Activated CD4-positive, alpha-beta memory T cell treated with anti-CD3 and anti-CD28 coated beads, Interleukin-2, amount 10 ng/mL, durations not matched to agents 7 days and 5 days (primary cell): ENCODE measurements at regions not wholly inside any gene's neighbourhood (a gene's known extent, or its start where the extent isn't known, plus 50 kb on each side); places are given as distances from the start of the nearest gene placed in this dataset.
A peak's percentile ranks its signal among the peaks of the same experiment; 100 is the strongest.

ENCODE experiments used
- CTCF ChIA-PET: fragments of 350-600 bp; sonication (Branson Sonifier 250); formaldehyde crosslinking; loops from one replicate; lab custom pipeline; 2021; ENCODE audit warnings: antibody characterized with exemption, inconsistent platforms; lab: Charles Lee
- POLR2A ChIA-PET: fragments of 350-600 bp; sonication (Branson Sonifier 250); formaldehyde crosslinking; loops from one replicate; lab custom pipeline; 2021; ENCODE audit warnings: antibody characterized with exemption; lab: Charles Lee
- DNase-seq: peaks from one replicate; pipeline ENCODE4 v3.0.0-alpha.2; 2020
- H3K27ac Mint-ChIP-seq: one replicate; pipeline ENCODE4 v1.8.0; 2021; ENCODE audit warnings: mild to moderate bottlenecking, mixed read lengths
- H3K27me3 Mint-ChIP-seq: one replicate; pipeline ENCODE4 v1.8.0; 2021; ENCODE audit warnings: mixed read lengths
- H3K36me3 Mint-ChIP-seq: one replicate; pipeline ENCODE4 v1.8.0; 2021; ENCODE audit warnings: low read depth, mixed read lengths
- H3K4me1 Mint-ChIP-seq: one replicate; pipeline ENCODE4 v1.8.0; 2021; ENCODE audit warnings: mixed read lengths
- H3K4me3 Mint-ChIP-seq: one replicate; pipeline ENCODE4 v1.8.0; 2021; ENCODE audit warnings: mild to moderate bottlenecking, mixed read lengths
- H3K9me3 Mint-ChIP-seq: one replicate; pipeline ENCODE4 v1.8.0; 2021; ENCODE audit warnings: mixed read lengths

- Mint-ChIP-seq H3K36me3 (no peaks in the 10 kb centered on the region), H3K27me3 (no peaks in the 10 kb centered on the region), H3K27ac (no peak overlapping the region), H3K4me1 (peaks cover 22% of the 10 kb centered on the region), H3K9me3 (no peaks in the 10 kb centered on the region), H3K4me3 (no peak overlapping the region)
- peak; percentile 24 for DNase-seq
- CTCF ChIA-PET, result interaction anchor here (0.6 to 3.4 kb wide), 31 partner anchors 9 to 706 kb away, joined by 3 to 26 read pairs (median 4); partner anchors contain the start of gene IVNS1ABP
- POLR2A ChIA-PET, result interaction anchor here (0.8 to 4.0 kb wide), 5 partner anchors 13 to 635 kb away, joined by 3 to 22 read pairs (median 5); partner anchors contain the start of genes IVNS1ABP and RNF2
Measured at GRCh38 chr1:185681034-185681633, 53.1 kb upstream of the HMCN1 start.

DNA sequence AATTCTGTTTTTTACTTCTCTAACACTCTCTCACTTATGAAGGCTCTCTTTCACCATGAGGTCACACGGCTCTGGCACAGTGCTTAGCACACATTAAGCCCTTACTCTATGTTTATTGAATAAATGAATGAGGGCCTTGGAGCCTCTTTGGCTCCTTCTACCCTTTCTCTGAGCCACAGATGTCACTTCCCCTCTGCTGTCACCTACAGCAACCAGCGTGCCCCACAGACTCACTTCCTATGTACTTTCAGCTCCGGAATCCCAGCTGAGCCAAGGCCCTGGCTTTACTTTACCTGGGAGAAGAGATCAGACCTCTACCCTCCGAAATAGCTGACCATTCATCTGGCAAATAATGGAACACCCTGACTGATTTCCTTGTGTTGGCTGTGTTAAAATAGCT lies 53.7 kb upstream of the HMCN1 start:
- Mint-ChIP-seq H3K27me3 (no peaks in the 10 kb centered on the region), H3K4me1 (peaks cover 22% of the 10 kb centered on the region), H3K4me3 (no peak overlapping the region), H3K9me3 (no peaks in the 10 kb centered on the region), H3K36me3 (no peaks in the 10 kb centered on the region), H3K27ac (no peak overlapping the region)
- DNase-seq, result peak; percentile 21
- POLR2A ChIA-PET, result interaction anchor here (0.8 to 4.0 kb wide), 5 partner anchors 14 to 635 kb away, joined by 3 to 22 read pairs (median 5); partner anchors contain the start of genes IVNS1ABP and RNF2
- CTCF ChIA-PET, result interaction anchor here (0.6 to 3.4 kb wide), 29 partner anchors 9 to 705 kb away, joined by 3 to 26 read pairs (median 4); partner anchors contain the start of gene IVNS1ABP

GRCh38 chr1:185679220-185679619 lies 55.0 kb upstream of the HMCN1 start:
- H3K27ac Mint-ChIP-seq, result no peak overlapping the region
- CTCF ChIA-PET, result interaction anchor here (1.3 to 3.4 kb wide), 5 partner anchors 9 to 510 kb away, joined by 3 to 26 read pairs (median 8); no protein-coding TSS in a partner anchor
- POLR2A ChIA-PET, result interaction anchor here (1.1 to 4.0 kb wide), 2 partner anchors 9 to 363 kb away, joined by 3 to 22 read pairs; partner anchors contain the start of gene IVNS1ABP
- H3K4me3 Mint-ChIP-seq, result no peak overlapping the region
- H3K9me3 Mint-ChIP-seq, result no peaks in the 10 kb centered on the region
- DNase-seq, result no peak
- H3K36me3 Mint-ChIP-seq, result no peaks in the 10 kb centered on the region
- no peaks in the 10 kb centered on the region for H3K27me3 Mint-ChIP-seq
- H3K4me1 Mint-ChIP-seq, result peaks cover 29% of the 10 kb centered on the region

DNA sequence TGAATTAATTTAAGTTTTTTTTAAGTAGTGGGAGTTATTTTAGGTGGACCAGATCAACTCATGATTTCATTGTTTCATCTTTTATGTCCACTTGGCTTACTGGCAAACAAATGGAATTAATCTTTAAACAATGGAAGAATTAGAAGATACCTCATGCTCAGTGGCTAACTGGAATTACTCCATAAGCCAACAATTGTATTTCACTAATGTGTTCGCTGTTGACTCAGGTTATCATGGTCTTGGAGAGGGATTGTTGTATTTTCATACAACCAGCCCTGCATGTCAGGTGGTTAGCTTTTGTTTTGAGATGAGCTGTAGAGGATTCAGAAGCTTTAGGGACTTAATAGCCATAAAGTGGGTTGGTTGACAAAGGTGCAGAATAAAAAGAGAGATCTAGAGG lies 57.2 kb upstream of the HMCN1 start:
- Mint-ChIP-seq H3K4me3 (no peak overlapping the region), H3K27me3 (no peaks in the 10 kb centered on the region), H3K36me3 (peaks cover 3% of the 10 kb centered on the region), H3K27ac (no peak overlapping the region), H3K4me1 (peaks cover 35% of the 10 kb centered on the region), H3K9me3 (no peaks in the 10 kb centered on the region)
- no peak for DNase-seq
- ChIA-PET POLR2A (no interaction called here), CTCF (interaction anchor here (0.8 kb wide), 1 partner anchor 438 kb away, joined by 3 read pairs; no protein-coding TSS in a partner anchor)

- POLR2A ChIA-PET, result interaction anchor here (1.8 kb wide), 1 partner anchor 357 kb away, joined by 11 read pairs; the partner anchor contains the start of gene IVNS1ABP
- Mint-ChIP-seq H3K27ac (peak overlapping the region; percentile 21), H3K9me3 (no peaks in the 10 kb centered on the region)
Measured at GRCh38 chr1:185674201-185674600, 60.0 kb upstream of the HMCN1 start.

DNA sequence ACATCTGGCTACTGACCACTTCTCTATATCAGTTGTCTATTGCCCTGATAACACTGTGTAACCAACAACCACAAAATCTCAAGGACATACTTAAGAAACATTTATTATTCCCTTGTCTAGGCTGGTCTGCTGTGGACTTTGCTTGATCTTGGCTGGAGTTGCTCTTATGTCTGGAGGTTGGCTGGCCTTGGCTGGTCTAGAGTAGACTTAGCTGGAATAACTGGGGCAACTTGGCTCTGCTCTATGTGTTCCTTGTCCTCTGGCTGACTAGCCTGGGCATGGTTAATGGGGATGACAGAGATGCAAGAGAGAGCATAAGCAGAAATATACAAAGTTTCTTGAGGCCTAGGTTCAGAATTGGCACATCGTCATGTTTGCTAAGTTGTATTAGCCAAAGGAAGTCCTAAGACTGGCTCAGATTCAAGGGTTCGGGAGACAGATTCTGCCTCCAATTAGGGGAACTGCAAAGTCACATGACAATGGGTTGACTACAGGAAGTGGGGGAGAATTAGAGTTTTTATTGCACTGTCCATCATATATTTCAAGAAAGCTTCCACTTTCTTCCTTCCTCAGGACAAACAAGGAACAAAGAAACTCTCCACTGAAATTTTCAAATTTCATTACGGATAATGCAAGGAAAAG lies 61.4 kb upstream of the HMCN1 start:
- Mint-ChIP-seq H3K27ac (no peak overlapping the region), H3K36me3 (peaks cover 3% of the 10 kb centered on the region), H3K9me3 (no peaks in the 10 kb centered on the region), H3K4me1 (peaks cover 22% of the 10 kb centered on the region), H3K27me3 (no peaks in the 10 kb centered on the region), H3K4me3 (no peak overlapping the region)
- DNase-seq, result no peak
- CTCF ChIA-PET, result interaction anchor here (1.4 kb wide), 1 partner anchor 22 kb away, joined by 3 read pairs; no protein-coding TSS in a partner anchor
- POLR2A ChIA-PET, result interaction anchor here (1.8 kb wide), 1 partner anchor 355 kb away, joined by 11 read pairs; the partner anchor contains the start of gene IVNS1ABP

More at GRCh38 chr1:185674201-185674600, 60.0 kb upstream of the HMCN1 start:
- no peak overlapping the region for H3K4me3 Mint-ChIP-seq
- H3K27me3 Mint-ChIP-seq, result no peaks in the 10 kb centered on the region
- no peak for DNase-seq
- CTCF ChIA-PET, result interaction anchor here (0.7 to 0.9 kb wide), 2 partner anchors 357 to 420 kb away, joined by 3 read pairs; partner anchors contain the start of gene IVNS1ABP
- H3K4me1 Mint-ChIP-seq, result peaks cover 23% of the 10 kb centered on the region
- H3K36me3 Mint-ChIP-seq, result peaks cover 3% of the 10 kb centered on the region

DNA sequence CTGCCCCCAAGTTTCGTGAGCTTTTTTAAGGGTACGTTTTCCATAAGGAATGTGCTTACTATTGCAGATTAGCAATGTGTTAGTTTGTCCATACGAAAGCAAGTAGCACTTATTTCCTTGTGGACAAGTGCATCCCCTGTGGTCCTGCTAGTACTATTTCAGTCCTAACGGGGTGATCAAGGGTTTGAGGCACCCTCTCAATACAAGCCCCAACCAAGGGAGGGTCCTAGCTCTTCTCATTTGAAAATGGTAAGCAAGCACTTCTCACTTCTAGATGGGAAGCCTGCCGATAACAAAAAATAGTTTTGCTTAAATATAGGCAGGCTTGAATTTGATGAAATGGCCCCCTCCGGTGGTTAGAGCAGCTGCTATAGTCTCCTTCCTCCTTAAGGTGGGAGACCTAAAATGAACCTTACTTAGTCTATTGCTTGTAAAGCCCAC lies 64.0 kb upstream of the HMCN1 start:
- peaks cover 21% of the 10 kb centered on the region for H3K4me1 Mint-ChIP-seq
- ChIA-PET CTCF (interaction anchor here (0.7 to 2.9 kb wide), 15 partner anchors 9 to 501 kb away, joined by 3 to 14 read pairs (median 8); partner anchors contain the start of gene IVNS1ABP), POLR2A (interaction anchor here (1.2 to 2.1 kb wide), 5 partner anchors 9 to 356 kb away, joined by 3 to 17 read pairs (median 5); partner anchors contain the start of gene IVNS1ABP)
- H3K36me3 Mint-ChIP-seq, result peaks cover 3% of the 10 kb centered on the region
- no peaks in the 10 kb centered on the region for H3K9me3 Mint-ChIP-seq
- DNase-seq, result peak; percentile 50
- H3K4me3 Mint-ChIP-seq, result no peak overlapping the region
- no peaks in the 10 kb centered on the region for H3K27me3 Mint-ChIP-seq
- no peak overlapping the region for H3K27ac Mint-ChIP-seq

GRCh38 chr1:185668013-185668412 lies 66.2 kb upstream of the HMCN1 start:
- Mint-ChIP-seq H3K9me3 (no peaks in the 10 kb centered on the region), H3K27me3 (no peaks in the 10 kb centered on the region), H3K4me3 (no peak overlapping the region), H3K27ac (no peak overlapping the region), H3K4me1 (peaks cover 17% of the 10 kb centered on the region), H3K36me3 (no peaks in the 10 kb centered on the region)
- ChIA-PET POLR2A (no interaction called here), CTCF (no interaction called here)
- no peak for DNase-seq

DNA sequence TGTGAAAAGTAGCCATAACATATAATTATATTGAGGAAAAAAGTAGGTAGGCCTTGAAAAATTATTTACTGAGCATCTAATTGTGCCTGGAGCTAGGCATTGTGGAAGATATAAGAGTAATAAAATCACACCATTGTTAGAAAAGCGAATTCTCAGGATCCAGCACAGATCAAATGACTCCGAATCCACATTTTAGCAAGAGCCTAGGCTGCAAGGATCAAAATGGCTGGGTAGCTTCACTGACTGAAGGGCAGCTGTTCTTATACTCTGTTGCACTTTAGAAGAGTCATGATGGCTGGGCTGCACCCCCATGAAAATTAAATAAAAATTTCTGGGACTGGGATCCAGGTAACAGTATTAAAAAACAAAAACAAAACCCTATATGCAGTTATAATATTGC lies 67.6 kb upstream of the HMCN1 start:
- H3K4me1 Mint-ChIP-seq, result peaks cover 19% of the 10 kb centered on the region
- H3K27me3 Mint-ChIP-seq, result no peaks in the 10 kb centered on the region
- H3K27ac Mint-ChIP-seq, result no peak overlapping the region
- DNase-seq, result no peak
- CTCF ChIA-PET, result no interaction called here
- H3K36me3 Mint-ChIP-seq, result no peaks in the 10 kb centered on the region
- no peak overlapping the region for H3K4me3 Mint-ChIP-seq
- POLR2A ChIA-PET, result no interaction called here
- peaks cover 6% of the 10 kb centered on the region for H3K9me3 Mint-ChIP-seq

DNA sequence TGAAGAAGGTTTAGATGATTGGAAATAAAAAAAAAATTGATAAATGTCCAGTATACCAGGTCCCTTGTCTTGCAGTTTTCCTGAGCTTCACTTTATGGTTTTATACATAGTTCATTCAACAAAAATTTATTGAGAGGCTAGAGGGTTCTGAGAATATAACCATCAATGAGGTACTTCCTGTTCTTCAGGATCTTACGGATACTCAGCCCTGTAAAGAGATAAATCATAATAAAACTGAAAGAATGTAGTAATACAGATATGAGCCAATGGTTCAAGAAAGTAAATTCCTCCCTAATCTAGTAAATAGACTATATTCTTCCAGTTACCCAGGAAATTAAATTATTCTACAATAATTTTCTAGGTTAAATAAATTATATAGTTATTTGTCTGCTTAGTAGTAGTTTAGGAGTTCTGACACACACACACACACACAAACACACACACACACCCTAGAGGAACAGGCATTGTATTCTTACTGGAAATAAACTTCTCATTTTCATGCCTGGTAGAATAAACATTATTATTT lies 70.4 kb upstream of the HMCN1 start:
- peaks cover 4% of the 10 kb centered on the region for H3K36me3 Mint-ChIP-seq
- H3K27me3 Mint-ChIP-seq, result no peaks in the 10 kb centered on the region
- ChIA-PET POLR2A (interaction anchor here (1.5 kb wide), 1 partner anchor 27 kb away, joined by 3 read pairs; no protein-coding TSS in a partner anchor), CTCF (interaction anchor here (2.0 kb wide), 1 partner anchor 17 kb away, joined by 5 read pairs; no protein-coding TSS in a partner anchor)
- H3K27ac Mint-ChIP-seq, result no peak overlapping the region
- no peak for DNase-seq
- H3K4me3 Mint-ChIP-seq, result no peak overlapping the region
- peaks cover 6% of the 10 kb centered on the region for H3K9me3 Mint-ChIP-seq
- H3K4me1 Mint-ChIP-seq, result peaks cover 13% of the 10 kb centered on the region

GRCh38 chr1:185663332-185663731 lies 70.9 kb upstream of the HMCN1 start:
- POLR2A ChIA-PET, result interaction anchor here (1.5 kb wide), 1 partner anchor 26 kb away, joined by 3 read pairs; no protein-coding TSS in a partner anchor
- Mint-ChIP-seq H3K9me3 (peaks cover 6% of the 10 kb centered on the region), H3K4me1 (peaks cover 13% of the 10 kb centered on the region), H3K27me3 (no peaks in the 10 kb centered on the region), H3K36me3 (peaks cover 4% of the 10 kb centered on the region), H3K4me3 (no peak overlapping the region), H3K27ac (no peak overlapping the region)
- no peak for DNase-seq
- CTCF ChIA-PET, result interaction anchor here (2.0 kb wide), 1 partner anchor 17 kb away, joined by 5 read pairs; no protein-coding TSS in a partner anchor

GRCh38 chr1:185661971-185662370 lies 72.2 kb upstream of the HMCN1 start:
- H3K27me3 Mint-ChIP-seq, result no peaks in the 10 kb centered on the region
- no peak for DNase-seq
- POLR2A ChIA-PET, result no interaction called here
- H3K36me3 Mint-ChIP-seq, result peaks cover 4% of the 10 kb centered on the region
- H3K27ac Mint-ChIP-seq, result no peak overlapping the region
- H3K4me3 Mint-ChIP-seq, result no peak overlapping the region
- H3K4me1 Mint-ChIP-seq, result peaks cover 13% of the 10 kb centered on the region
- H3K9me3 Mint-ChIP-seq, result peaks cover 6% of the 10 kb centered on the region
- CTCF ChIA-PET, result interaction anchor here (2.0 kb wide), 1 partner anchor 19 kb away, joined by 5 read pairs; no protein-coding TSS in a partner anchor
